GM21619 (cell line): ENCODE measurements at regions not wholly inside any gene's neighbourhood (a gene's known extent, or its start where the extent isn't known, plus 50 kb on each side); places are given as distances from the start of the nearest gene placed in this dataset.

Source experiments
- ATAC-seq: cut with Tn5 transposase; IDR thresholded peaks from one replicate; pipeline ENCODE4 v1.9.1; 2021; ENCODE audit not compliant: unreplicated experiment

DNA sequence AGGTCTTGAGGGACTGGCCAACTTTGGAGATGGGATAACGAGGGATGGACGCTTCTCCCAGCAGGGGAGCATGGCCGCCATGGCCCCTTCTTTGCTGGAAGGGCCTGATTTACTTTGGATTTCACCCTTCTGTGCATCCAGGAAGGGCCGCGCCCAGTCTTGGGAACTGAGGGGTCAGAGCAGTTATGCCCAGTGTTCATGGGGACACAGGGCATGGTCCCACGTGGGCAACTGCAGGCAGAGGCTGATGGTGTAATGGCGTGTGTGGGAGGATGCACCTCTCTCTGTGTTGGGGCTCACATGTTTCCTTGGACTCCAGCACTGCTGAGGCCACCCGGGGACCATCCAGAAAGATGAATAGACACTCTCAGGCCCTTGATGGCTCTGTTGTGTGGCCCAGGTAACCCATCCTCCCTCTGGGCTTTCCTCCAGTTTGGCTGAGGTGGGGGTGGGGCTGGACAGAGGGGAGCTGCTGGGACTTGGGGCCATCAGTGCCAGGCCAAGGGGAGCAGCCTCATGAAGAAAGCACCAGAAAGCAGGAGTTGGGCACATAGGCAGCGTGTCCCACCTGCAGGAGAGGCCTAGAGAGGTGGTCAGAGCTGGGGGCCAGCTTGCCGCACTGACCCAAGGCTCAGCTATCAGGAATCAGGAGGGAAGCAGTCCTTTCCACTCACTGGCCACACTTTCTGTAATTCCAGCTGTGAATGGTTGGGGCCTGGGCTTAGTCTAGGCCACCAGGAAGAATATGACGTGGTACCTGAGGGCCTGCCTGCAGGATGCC, 1033.9 kb downstream of the TBC1D22A start:
- ATAC-seq, result no peak

DNA sequence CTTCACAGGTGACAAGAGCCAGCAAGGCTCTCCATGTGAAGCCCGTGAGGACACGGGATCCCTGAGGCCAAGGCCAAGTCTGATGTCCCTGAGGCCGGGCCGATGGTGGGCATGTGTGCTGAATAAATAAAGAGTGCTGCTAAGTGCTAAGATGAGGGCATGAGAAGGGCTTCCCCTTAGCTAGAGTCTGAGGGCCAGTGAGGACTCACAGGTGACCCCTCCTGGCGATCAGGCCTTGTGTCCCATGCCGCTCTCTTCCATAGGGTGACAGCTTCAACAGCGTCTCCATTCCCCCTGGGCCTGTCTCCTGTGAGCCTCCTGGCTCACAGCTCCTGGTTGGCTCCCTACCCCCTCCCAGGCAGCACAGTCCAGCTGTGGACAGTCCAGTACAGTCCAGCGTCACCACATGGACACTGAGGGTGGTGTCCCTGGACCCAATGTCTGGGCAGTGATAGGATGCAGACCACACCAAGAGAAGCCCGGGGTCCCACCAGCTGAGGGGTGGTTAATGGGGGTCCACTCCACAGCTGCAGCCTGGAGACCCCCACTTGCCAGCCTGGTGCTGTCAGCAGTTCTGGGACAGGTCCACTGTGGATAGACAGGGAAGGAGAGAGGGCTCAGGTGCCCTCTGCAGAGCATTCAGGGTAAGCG, 1033.2 kb downstream of the TBC1D22A start:
- no peak for ATAC-seq

DNA sequence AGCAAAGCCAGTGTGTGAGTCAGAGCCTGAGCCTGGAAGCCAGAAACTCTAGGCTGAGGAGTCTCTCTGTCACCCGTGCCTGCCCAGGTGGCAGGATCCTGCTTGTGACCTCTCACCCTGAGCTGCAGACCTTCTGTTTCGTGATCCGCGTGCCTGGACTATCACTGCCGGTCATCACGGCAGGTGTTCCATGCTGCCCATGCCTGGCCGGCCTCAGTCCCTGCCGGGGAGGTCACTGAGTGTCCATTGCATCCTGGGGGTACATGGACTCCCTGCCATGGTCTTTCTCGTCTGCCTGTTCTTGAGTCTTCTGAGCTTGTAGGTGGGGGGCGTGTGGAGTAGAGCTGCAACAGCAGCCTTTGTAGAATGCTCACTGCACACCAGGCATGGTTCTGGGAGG, 1032.4 kb downstream of the TBC1D22A start:
- ATAC-seq, result no peak

DNA sequence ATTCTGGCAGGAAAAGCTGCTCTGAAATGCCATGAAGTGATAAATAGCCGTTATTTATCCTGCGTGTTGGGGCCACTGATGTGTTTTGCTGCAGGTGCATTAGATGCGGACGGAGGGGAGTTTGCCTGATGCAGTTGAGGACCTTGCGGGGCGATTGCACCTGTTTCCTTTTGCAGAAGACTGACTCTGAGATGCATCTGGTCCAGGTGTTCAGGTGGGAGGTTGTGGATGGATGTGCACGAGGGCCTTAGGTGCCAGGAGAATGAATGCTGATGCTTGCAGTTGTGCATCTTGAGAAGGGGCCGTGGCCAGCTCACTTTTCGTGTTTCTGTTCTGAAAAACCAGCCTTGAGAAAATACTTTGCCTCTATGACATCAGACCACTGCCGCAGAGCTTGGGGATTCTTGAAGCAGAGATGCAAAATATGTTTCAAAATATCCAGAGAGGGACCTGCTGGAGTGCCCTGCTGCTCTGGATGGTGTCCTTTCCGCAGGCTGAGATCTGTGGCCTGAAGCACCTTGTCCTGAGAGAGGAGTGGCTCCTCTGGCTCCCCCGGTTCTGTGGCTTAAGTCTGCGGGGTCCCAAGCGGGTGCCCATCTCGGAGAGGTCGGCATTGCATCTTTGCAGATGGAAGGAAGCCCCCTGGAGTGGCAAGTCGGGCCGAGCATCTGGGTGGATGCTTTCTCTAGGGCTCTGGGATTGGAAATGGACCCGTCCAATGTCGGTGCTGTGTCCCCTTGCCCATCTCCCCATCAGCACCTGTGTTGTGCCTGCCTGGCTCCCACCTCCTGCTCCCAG, 1031.1 kb downstream of the TBC1D22A start:
- ATAC-seq, result no peak

DNA sequence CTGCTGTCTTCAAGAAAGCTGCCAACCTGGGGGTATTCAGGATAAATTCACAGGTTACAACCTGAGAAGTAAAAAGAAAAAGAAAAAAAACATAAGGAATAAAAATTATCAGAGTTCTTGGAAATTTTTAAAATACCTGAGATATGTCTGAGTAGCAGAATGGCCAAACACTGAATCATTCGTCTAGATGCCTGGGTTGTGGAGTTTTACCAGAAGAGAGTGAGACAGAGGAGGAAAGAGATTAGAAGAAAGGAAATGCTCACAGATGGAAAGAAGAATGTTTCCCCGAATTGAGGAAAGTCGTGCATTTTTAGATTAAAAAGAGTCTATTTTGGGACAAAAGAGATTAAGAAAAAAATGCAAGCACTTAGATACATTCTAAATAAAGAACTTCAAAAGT, 1026.7 kb downstream of the TBC1D22A start:
- ATAC-seq, result no peak

DNA sequence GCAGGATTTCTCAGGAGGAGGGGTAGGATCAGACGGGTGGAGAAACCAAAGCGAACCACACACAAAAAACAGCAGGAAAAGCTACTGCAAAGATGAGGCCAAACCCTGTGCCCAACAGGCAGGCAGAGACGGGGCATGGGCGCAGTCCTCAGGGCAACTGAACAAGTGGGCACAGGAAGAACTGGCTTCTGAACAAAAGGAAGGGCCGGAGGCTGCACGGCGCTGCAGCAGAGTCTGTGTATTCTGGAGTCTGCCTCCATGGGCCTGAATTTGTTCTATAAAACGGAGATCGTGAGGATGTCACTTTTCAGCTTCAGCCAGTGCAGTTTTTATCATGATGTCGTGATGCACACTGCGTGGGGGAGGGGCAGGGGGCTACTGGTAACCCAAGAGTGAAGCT, 1026.0 kb downstream of the TBC1D22A start:
- ATAC-seq, result no peak

DNA sequence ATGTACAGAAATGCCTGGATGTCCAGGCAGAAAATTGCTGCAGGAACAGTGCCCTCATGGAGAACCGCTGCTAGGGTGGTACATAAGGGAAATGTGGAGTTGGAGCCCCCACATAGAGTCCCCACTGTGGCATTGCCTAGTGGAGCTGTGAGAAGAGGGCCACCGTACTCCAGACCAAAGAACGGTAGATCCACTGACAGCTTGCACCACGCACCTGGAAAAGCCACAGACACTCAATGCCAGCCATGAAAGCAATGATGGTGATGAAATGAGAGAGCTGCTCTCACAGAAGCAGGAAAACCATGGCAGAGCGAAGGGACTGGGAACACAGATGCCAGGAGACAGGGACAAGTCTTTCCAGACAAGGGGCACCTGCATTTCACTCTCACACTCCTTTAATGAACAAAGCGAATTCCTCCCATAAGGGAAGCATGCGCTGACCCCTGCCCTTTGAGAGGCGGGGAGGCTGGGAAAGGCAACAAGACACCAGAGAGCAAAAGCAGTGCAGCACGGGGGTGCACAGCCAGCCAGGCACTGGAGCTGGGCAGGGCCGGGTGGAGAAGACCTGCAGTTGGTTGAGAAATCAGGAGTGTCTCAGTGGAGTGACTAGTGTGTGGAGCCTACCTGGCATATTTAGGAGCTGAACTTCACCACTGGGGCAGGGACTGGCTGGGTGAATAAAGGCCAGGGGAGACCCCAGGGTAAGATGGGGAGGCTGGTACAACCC, 1025.2 kb downstream of the TBC1D22A start:
- ATAC-seq, result no peak

DNA sequence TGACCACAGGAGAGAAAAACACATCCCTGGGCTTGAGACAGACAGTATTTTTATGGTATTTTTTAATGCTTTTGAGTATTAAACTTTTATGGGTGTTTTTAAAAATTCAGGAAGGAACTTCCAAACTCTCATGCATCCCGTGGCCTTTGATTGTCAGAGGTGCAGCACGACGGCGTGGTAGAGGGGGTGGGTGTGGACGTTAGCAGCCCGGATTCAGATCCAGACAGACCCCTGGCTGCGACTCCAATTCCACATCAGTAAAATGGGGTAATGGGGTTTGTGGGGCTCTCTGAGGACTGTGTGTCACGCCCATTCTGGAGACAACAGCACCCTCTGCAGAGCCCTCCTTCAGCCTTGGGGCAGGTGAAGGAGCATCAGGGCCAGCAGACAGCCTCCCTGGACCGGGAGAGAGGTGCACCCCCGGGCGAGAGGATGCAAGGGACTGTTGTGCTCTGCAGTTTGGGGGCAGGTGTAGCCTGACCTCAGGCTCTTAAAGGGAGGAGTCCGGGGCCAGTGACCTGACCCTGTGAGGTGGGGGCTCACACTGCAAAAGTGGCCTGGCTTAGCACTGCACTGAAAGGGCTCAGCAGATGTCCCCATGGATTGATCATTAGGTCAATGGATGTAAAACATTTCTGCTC, 1024.3 kb downstream of the TBC1D22A start:
- no peak for ATAC-seq

DNA sequence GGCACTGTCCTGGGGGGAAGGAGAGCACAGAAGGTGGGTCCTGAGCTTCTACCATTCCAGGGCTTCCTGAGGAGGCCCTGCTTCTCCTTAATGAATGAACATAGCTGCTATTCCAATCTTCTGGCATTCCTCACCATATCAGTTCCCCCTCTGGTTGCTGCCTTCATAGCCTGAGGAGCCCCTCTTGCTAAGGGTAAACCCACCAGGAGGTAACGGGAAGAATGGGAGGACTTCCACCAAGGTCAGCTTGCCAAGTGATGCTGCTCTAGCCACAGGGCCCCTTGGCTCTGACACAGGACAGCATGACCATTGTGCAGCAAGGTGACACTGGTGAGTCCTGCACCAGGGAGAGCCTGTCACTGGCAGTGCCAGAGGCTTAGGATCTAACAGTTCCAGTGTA, 1022.5 kb downstream of the TBC1D22A start:
- no peak for ATAC-seq

DNA sequence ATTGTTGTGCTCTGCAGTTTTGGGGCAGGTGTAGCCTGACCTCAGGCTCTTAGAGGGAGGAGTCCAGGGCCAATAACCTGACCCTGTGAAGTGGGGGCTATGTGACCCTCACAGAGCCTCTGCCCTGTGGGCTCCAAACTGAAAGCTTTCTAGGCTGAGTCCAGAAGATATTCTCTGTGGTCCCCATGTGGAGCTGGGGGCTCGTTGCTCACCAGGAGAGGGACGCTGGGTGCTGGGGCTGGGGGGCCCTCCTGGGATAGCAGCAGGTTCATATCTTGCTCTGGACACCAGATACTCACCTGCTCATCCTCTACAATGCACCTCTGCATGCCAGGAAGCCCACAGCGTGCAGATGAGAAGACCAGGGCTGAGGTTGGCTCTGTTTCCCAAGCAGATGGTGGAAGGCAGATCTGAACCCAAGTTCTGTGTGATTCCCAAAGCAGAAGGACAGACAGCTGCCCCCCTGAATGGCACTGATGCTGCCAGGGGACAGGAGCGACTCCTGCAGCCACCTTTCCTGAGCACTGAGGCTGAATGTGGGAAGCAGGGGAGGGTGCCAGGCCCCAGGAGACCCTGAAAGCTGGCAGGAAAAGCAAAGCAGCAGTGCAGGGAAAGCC, 1022.0 kb downstream of the TBC1D22A start:
- no peak for ATAC-seq

DNA sequence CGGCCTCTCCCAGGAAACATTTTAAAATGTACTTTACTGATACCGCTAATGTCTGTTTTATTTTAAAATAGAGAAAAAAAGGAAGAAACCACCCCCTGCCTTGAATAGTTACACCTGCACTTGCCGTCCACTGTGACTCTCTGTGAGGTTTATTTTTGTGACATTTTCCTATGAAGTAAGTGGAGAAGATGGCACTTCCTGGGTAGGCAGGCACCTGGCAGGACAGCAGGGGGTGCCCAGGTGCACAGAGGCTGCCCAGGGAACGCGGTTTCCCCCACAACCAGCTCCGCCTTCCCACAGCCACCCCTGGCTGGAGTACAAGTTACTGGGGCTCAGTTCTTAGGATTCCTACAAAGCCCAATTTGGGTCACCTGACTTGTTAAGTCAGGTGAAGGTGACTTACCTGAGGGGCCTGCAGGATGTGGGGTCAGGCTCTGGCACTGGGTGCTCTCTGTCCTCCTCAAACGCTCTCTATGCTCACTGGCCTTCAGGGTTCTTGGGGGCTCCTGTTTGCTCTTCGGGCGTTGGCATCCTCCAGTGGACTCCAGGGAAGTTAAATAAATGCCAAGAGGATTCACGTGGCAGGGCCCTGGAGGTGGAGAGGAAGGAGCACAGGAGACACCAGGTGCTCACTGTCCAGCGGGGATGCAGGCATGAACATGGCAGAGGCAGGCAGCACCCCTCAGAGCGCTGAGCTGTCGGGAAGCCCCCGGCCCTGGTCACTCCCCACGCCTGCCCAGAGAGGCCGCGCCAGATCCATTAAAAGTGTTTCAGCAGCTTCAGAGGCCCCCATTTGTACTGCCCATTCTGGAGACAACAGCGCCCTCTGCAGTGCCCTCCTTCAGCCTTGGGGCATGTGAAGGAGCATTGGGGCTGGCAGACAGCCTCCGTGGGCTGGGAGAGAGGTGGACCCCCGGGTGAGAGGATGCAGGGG, 1021.2 kb downstream of the TBC1D22A start:
- ATAC-seq, result no peak

DNA sequence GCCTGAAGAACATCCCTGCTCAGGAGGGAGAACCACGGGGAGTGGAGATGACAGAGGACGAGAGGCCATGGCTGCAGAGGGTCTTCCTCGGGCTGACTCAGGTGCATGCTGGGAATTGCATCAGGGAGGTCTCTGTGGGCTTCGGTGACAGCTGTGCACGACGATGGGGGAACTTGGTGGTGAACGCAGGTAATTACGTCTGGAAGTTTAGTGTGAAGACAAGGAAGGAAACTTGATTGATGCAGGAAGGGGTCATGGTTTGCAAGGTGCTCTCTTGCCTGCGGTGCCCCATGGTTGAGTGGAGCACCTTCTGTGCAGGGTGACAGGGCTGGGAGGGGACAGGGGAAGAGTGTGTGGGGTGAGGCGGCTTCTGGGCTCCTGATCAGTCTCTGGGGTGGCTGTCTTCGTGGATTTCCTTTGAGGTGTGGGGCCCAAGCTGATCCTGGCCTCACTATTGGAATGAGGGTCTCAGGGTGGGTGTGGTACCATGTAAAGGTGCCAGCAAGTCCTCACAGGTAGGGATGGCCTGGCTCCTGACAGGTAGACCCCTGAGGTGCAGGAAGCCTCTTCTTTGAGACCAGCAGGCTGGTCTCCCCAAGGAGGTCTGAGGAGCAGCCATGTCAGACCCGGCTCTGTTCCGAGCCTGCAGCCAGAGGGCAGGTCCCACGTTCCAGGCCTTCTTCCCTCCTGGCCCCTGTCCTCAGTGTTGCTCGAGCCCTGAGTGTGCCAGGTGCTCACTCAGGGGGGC, 1020.1 kb downstream of the TBC1D22A start:
- ATAC-seq, result no peak

DNA sequence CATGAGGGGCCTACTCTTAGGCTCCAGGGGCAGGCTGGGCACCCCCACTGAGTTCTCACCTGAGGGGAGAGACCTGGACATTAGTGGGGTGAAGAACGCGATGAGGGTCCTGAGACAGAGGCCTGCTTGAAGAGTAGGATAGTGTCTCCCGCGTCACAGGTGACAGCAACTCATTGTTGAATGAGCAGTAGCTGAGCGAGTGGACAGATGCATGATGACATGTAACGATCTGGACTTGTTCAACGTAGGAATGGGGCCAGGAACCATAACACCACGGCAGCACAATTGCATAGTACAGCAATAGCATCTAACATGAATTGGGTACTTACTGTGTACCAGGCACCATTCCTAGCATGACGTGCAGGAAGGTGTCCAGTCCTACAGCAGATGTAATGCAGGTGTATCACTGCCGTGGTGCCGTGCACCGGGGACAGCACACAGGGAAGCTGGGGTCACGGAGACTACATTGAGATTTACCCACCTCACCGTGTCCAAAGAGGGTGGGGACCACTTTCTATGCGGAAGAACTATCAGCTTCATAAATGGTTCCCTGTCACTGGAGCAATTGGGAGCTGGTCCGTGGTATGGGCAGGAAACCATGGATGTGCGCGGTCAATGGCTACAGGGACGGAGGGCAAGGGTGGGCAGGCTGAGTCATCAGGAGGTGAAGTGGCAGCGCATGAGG, 1019.1 kb downstream of the TBC1D22A start:
- no peak for ATAC-seq

DNA sequence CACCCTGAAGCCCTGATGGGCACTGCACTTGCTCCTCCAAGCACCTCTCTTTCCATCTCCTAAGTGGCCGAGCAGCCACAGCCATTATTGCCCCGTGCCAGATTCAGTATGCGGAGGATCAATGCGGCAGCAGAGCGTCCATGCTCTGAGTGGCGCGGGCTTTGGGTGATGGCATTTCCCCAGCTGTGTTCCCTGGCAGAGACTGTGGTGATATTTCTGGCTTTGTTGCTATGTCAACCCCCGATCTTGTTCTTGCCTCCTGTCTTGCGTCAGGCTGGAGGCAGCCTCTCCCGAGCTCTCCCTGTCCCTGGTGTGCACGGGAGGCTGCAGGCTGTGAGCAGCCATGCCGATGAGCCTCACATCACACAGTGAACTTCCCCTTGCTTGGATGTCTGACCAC, 1018.6 kb downstream of the TBC1D22A start:
- ATAC-seq, result no peak

DNA sequence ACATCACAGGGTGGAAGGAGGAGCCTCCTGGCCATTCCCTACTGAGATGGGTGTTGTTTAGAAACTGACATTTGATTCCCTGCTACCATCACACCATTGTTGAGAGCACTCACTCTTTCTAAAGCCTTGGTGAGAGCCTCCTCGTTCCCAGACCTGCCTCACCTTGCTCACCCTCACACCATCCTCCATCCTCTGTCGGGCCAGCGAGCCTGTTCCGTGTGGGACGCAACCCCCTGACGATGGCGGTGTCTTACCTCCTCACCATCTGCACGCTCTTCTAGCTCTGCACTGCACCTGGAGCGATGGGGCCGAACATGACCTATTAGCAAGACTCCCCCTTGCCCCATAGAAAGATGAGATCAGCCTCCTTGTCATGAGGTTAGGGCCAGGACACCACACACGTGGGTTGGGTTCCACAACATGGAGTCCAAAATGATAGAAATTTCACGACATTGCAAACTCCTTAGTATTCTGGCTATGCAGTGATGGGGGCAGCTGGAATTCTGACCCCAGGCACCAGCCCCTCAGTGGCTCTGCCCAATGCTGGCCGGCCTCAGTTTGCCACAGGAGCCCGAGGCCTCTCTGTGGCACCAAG, 1017.9 kb downstream of the TBC1D22A start:
- ATAC-seq, result no peak

DNA sequence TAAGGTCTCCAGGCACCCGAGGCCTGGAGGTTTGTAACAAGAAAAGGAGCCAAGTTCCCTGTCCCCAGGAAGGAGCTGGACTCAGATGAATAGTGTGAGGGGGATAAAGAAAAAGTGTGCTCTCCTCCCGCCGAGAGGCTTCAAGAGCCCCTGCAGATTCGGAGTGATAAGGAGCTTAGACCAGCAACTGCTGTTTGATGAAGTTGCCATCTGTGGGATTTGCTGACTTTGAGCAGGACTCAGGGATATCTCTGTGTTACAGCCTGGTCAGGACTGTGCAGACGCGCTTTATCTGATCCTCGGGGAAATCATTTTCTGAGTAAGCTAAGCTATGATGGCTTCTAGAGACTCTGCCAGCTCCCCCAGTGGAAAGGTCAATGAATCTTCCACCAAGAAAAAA, 1017.0 kb downstream of the TBC1D22A start:
- ATAC-seq, result no peak

DNA sequence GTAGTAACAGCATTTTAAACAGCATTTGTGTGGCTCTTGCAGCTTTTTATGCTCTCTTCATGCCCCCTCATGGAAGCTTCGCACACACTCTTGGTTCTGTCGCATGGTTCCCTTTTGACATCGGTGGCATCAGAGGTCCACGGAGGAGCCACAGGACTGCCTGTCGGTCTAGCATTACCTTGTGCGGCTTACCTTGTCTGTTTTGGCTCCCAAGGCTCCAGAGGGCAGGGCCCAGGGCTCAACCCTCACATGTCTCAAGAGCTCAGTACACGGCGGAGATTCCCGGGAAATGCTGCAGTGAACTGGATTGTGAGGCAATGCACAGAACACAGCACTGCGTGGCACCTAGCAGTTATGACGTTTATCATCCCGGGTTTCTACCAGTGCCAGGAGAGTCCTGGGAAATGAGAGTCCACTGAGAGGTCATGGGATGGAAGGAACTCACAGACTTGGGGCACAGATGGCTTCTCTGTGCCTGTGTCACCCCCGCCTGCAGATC, 1015.8 kb downstream of the TBC1D22A start:
- ATAC-seq, result no peak
